ENCODE measurements at regions not wholly inside any gene's neighbourhood (a gene's known extent, or its start where the extent isn't known, plus 50 kb on each side); places are given as distances from the start of the nearest gene placed in this dataset.

DNA sequence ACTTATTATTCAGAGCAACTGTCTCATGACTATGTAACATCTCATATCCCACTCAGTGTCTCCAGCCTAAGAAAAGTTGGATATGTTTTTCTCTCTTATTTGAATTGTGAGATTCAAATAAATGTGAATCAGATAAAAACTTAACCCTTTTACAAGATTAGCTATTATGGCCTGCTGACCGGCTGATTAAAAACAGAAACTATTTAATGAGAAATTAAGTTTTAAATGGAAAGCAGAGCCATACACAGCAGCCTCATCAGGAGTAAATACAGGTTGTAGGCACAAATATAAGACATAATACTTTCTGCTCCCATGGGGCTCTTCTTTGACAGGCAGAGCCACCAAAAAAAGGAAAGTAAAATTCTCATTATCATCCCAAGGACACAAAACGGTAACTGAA lies 307.0 kb upstream of the PRMT6 start:
- no peak for DNase-seq (ENCODE audit: low read depth)
- TF ChIP-seq, protein P1, sequence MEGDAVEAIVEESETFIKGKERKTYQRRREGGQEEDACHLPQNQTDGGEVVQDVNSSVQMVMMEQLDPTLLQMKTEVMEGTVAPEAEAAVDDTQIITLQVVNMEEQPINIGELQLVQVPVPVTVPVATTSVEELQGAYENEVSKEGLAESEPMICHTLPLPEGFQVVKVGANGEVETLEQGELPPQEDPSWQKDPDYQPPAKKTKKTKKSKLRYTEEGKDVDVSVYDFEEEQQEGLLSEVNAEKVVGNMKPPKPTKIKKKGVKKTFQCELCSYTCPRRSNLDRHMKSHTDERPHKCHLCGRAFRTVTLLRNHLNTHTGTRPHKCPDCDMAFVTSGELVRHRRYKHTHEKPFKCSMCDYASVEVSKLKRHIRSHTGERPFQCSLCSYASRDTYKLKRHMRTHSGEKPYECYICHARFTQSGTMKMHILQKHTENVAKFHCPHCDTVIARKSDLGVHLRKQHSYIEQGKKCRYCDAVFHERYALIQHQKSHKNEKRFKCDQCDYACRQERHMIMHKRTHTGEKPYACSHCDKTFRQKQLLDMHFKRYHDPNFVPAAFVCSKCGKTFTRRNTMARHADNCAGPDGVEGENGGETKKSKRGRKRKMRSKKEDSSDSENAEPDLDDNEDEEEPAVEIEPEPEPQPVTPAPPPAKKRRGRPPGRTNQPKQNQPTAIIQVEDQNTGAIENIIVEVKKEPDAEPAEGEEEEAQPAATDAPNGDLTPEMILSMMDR (IDR thresholded peaks at IDR 0.05; ENCODE audit: low read depth, low read length), result no peak
- TF ChIP-seq, protein P2, sequence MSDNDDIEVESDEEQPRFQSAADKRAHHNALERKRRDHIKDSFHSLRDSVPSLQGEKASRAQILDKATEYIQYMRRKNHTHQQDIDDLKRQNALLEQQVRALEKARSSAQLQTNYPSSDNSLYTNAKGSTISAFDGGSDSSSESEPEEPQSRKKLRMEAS (IDR thresholded peaks at IDR 0.05; ENCODE audit: low read depth, low read length), result no peak
- TF ChIP-seq MYC (IDR thresholded peaks at IDR 0.05; ENCODE audit: low read depth, low read length) (no peak), POLR2A (IDR thresholded peaks at IDR 0.05; ENCODE audit: extremely low read depth, insufficient read length) (no peak)

DNA sequence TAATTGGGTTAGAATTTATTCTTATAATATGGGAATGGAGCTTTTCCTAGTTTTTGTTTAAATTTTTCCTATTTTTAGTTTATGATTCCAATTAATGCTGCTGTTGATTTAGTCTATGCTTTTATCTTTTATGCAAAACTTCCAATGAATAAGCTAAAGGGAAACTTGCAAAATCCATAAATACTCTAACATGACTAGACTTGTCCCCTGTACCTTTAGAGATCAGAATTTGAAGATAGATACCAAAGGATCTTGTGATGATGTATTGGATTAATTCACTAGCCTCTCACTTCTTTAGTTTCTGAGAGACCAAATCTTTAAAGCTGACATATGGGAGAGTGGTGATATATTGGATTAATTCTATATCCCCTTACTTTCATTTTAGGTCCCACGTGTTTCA lies 306.6 kb upstream of the PRMT6 start:
- no peak for DNase-seq (ENCODE audit: low read depth)
- no peak overlapping the region for H3K4me3 ChIP-seq (ENCODE audit: low read depth, low read length)
- TF ChIP-seq, protein P1 (IDR thresholded peaks at IDR 0.05; ENCODE audit: low read depth, low read length), result no peak
- TF ChIP-seq MYC (IDR thresholded peaks at IDR 0.05; ENCODE audit: low read depth, low read length) (no peak), POLR2A (IDR thresholded peaks at IDR 0.05; ENCODE audit: extremely low read depth, insufficient read length) (no peak)
- TF ChIP-seq, protein P2 (IDR thresholded peaks at IDR 0.05; ENCODE audit: low read depth, low read length), result no peak

More for the DNA sequence above, 307.0 kb upstream of the PRMT6 start:
- H3K4me3 ChIP-seq (ENCODE audit: low read depth, low read length), result no peak overlapping the region

DNA sequence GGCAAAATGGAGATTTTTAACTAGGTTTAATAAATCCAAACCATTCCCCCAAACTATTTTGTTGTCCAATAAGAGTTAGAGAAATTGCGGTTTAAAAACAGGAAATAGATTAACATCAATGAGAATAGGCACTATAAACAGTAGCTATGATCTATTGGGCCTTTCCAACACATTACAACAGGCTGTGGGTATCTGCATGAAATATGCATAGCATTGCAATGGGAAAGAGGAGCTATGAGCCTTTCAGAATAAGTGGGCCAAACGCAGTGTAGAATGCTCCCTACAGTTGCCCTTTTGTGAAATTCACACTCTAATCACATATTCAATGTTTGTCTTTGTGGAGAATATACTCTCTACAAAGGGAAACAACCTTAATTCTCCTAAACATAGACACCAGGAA lies 305.5 kb upstream of the PRMT6 start:
- DNase-seq (ENCODE audit: low read depth), result no peak

DNA sequence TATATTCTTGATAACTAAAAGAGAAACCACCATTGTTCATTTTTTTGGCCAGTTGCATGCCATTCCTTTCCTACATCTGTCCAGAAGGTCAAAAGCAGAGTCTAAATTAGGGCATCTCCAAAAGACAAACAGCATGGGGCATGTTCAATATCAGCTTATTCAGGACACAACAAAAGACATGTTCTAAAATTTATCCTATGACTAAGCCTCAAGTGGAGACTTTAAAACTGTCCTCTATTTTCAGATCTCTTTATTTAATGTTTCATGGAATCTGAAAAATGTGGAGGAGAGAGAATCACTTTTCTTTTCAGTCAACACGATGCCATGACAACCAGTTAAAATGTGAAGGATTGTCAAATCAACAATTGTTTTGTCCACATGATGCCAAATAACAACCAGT lies 303.4 kb upstream of the PRMT6 start:
- no peak for DNase-seq (ENCODE audit: low read depth)
- TF ChIP-seq, protein P1 (IDR thresholded peaks at IDR 0.05; ENCODE audit: low read depth, low read length), result no peak
- TF ChIP-seq POLR2A (IDR thresholded peaks at IDR 0.05; ENCODE audit: extremely low read depth, insufficient read length) (no peak), MYC (IDR thresholded peaks at IDR 0.05; ENCODE audit: low read depth, low read length) (no peak)
- TF ChIP-seq, protein P2 (IDR thresholded peaks at IDR 0.05; ENCODE audit: low read depth, low read length), result no peak
- H3K4me3 ChIP-seq (ENCODE audit: low read depth, low read length), result no peak overlapping the region

More for the DNA sequence above, 305.5 kb upstream of the PRMT6 start:
- no peak overlapping the region for H3K4me3 ChIP-seq (ENCODE audit: low read depth, low read length)
- TF ChIP-seq MYC (IDR thresholded peaks at IDR 0.05; ENCODE audit: low read depth, low read length) (no peak), POLR2A (IDR thresholded peaks at IDR 0.05; ENCODE audit: extremely low read depth, insufficient read length) (no peak)
- TF ChIP-seq, protein P2 (IDR thresholded peaks at IDR 0.05; ENCODE audit: low read depth, low read length), result no peak
- TF ChIP-seq, protein P1 (IDR thresholded peaks at IDR 0.05; ENCODE audit: low read depth, low read length), result no peak

DNA sequence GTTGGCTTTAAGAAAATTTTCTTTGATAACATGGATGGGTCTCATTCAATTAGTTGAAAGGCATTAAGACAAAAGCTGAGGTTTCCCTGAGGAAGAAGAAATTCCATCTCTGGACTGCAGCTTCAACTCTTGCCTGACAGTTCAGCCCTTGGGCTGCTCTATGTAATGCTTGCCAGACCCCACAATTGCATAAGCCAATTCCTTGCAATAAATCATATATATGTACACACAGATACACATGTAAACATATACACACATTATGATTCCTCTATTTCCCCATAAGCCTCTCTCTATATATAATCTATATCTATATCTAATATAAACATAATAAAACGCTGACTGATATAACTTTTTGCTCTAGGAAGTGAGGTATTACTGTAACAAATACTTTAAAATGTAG lies 301.5 kb upstream of the PRMT6 start:
- no peak overlapping the region for H3K4me3 ChIP-seq (ENCODE audit: low read depth, low read length)
- DNase-seq (ENCODE audit: low read depth), result no peak
- TF ChIP-seq MYC (IDR thresholded peaks at IDR 0.05; ENCODE audit: low read depth, low read length) (no peak), POLR2A (IDR thresholded peaks at IDR 0.05; ENCODE audit: extremely low read depth, insufficient read length) (no peak)
- TF ChIP-seq, protein P2 (IDR thresholded peaks at IDR 0.05; ENCODE audit: low read depth, low read length), result no peak
- TF ChIP-seq, protein P1 (IDR thresholded peaks at IDR 0.05; ENCODE audit: low read depth, low read length), result no peak
